Activated T-helper 17 cell treated with anti-CD3 and anti-CD28 coated beads, Interleukin-2, amount 50 U/mL, for 72 hours (primary cell): ENCODE measurements at regions not wholly inside any gene's neighbourhood (a gene's known extent, or its start where the extent isn't known, plus 50 kb on each side); places are given as distances from the start of the nearest gene placed in this dataset.
"Not testable (repeated sequence)": the region's sequence is repeated elsewhere in the genome, so short reads cannot be mapped to it uniquely, and the experiment has no call there.

Experiments
- ATAC-seq: fragments of 150-1000 bp; cut with Tn5 transposase; replicated peaks from 2 replicates; pipeline ENCODE4 v1.10.0; 2021; ENCODE audit warnings: mild to moderate bottlenecking, moderate library complexity
- H3K27ac Mint-ChIP-seq: one replicate; pipeline ENCODE4 v1.8.0; 2022; ENCODE audit warnings: mixed read lengths
- H3K27me3 Mint-ChIP-seq: one replicate; pipeline ENCODE4 v1.8.0; 2022; ENCODE audit warnings: mixed read lengths
- H3K36me3 Mint-ChIP-seq: one replicate; pipeline ENCODE4 v1.8.0; 2022; ENCODE audit warnings: low read depth, mild to moderate bottlenecking, mixed read lengths
- H3K4me1 Mint-ChIP-seq: one replicate; pipeline ENCODE4 v1.8.0; 2022; ENCODE audit warnings: mixed read lengths
- H3K4me3 Mint-ChIP-seq: one replicate; pipeline ENCODE4 v1.8.0; 2022; ENCODE audit warnings: mild to moderate bottlenecking, mixed read lengths
- H3K9me3 Mint-ChIP-seq: one replicate; pipeline ENCODE4 v1.8.0; 2022; ENCODE audit warnings: mixed read lengths

DNA sequence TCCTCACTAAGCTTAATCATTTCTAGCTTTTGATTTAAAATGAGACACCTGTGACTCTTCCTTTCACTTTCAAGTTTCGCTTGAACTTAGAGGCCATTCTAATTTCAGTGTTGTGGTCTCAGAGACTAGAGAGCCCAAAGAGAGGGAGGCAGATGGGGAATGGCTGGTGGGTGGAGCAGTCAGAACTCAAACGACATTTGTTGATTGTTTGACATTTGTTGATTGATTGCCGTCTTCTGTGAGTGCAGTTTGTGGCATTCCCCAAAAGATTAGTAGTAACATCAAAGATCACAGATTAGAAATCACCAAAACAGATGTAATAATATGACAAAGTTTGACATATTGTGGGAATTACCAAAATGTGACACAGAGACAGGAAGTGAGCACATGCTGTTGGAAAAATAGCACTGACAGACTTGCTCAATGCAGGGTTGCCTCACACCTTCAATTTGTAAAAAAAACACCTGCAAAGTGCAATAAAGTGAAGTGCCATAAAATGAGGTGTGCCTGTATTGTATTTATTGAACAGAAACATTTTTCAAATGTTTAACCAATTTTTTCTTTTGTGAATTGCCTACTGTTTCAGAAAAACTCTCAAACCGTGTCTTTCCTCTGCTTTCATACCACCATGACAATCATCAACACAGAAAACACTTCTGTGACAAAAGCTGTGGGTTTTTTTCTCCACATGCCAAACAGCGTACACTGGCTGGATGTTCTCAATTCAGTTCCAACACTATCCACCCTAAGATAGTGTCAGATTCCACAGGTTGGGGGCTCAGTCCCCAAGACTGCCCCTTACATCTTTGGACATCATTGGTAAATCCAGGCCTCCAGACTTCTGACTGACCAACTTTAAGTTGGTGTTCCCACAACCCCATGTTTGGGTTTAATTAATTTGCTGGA, 376.3 kb upstream of the RGS6 start:
- ATAC-seq: peak; percentile 86
- Mint-ChIP-seq H3K36me3 (no peaks in the 10 kb centered on the region), H3K27ac (peak overlapping the region; percentile 95), H3K27me3 (no peaks in the 10 kb centered on the region), H3K4me1 (peaks cover 41% of the 10 kb centered on the region), H3K9me3 (no peaks in the 10 kb centered on the region), H3K4me3 (peak overlapping the region; percentile 54)

DNA sequence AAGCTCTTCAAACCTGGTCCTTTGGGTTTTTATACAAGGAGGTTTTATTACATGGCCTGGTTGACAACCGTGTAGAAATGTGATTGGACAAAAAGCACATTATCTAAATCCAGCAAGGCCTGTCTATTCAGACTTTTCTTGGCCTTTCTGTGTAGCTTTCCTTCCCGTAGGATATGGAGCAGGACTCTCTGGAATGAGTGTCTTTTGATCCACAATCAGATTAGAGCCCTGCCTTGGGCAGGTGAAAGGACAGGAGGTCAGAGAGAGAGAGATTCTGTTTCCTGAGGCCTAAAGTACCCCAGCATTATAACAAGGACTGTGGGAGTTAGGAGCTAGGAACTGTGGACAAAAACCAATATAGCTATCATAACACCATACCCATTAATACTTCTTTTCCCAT, 375.5 kb upstream of the RGS6 start:
- Mint-ChIP-seq H3K27ac (peak overlapping the region; percentile 95), H3K9me3 (no peaks in the 10 kb centered on the region), H3K4me3 (peak overlapping the region; percentile 54), H3K4me1 (peaks cover 34% of the 10 kb centered on the region), H3K27me3 (no peaks in the 10 kb centered on the region), H3K36me3 (no peaks in the 10 kb centered on the region)
- ATAC-seq: no peak

DNA sequence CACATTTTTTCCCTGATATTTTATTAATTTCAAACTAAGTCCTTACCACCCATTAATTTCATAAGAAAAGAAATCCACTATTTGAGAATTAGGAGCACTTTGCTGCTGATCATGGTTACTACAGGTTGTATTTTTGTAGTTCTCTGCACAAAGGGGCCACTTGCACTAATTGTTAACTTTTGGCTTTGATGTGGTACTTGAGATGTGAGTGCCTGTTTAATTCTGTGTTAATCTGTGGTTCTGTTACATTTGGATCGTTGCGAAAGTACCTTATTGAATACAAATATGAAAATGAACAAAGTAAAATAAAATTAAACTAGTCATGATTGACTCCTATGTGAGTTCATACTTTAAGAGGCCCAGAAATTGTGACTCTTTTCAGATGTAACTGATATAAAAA, 374.9 kb upstream of the RGS6 start:
- Mint-ChIP-seq H3K36me3 (no peaks in the 10 kb centered on the region), H3K27ac (peak overlapping the region; percentile 95), H3K4me1 (peaks cover 32% of the 10 kb centered on the region), H3K4me3 (peak overlapping the region; percentile 54), H3K9me3 (no peaks in the 10 kb centered on the region), H3K27me3 (no peaks in the 10 kb centered on the region)
- ATAC-seq: no peak

DNA sequence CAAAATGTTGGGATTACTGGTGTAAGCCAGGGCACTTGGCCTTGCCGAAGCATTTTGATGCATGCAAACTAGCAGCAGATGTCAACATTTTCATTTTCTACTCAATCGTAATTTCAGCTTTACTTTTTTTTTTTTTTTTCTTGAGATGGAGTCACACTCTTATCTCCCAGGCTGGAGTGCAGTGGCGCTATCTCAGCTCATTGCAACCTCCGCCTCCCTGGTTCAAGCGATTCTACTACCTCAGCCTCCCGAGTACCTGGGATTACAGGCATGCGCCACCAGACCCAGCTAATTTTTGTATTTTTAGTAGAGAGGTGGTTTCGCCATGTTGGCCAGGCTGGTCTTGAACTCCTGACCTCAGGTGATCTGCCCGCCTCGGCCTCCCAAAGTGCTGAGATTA, 373.3 kb upstream of the RGS6 start:
- not testable (repeated sequence) for ATAC-seq, H3K27me3 Mint-ChIP-seq, H3K27ac Mint-ChIP-seq, H3K9me3 Mint-ChIP-seq, H3K4me3 Mint-ChIP-seq, H3K36me3 Mint-ChIP-seq
- peaks cover 26% of the 10 kb centered on the region for H3K4me1 Mint-ChIP-seq

DNA sequence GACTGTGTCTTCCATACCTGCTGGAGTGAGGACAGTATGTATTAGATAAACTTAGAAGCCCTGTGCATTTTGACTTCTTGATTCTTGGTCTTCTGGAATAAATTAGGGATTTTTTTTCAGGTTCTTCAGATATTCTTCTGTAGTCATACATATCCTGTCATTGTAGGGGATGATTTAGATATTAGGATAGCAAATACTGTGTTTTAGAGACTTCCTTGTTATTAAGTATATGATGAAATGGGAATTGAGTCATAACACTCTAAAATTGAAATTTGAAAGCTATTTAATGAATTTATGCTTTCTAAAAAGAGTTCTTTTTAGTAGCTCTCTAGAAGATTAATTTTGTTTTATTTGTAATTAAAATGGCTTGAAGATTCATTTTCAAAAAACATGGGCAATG, 371.5 kb upstream of the RGS6 start:
- Mint-ChIP-seq H3K4me3 (no peak overlapping the region), H3K36me3 (no peaks in the 10 kb centered on the region), H3K27me3 (no peaks in the 10 kb centered on the region), H3K4me1 (peaks cover 15% of the 10 kb centered on the region), H3K27ac (no peak overlapping the region), H3K9me3 (no peaks in the 10 kb centered on the region)
- no peak for ATAC-seq

DNA sequence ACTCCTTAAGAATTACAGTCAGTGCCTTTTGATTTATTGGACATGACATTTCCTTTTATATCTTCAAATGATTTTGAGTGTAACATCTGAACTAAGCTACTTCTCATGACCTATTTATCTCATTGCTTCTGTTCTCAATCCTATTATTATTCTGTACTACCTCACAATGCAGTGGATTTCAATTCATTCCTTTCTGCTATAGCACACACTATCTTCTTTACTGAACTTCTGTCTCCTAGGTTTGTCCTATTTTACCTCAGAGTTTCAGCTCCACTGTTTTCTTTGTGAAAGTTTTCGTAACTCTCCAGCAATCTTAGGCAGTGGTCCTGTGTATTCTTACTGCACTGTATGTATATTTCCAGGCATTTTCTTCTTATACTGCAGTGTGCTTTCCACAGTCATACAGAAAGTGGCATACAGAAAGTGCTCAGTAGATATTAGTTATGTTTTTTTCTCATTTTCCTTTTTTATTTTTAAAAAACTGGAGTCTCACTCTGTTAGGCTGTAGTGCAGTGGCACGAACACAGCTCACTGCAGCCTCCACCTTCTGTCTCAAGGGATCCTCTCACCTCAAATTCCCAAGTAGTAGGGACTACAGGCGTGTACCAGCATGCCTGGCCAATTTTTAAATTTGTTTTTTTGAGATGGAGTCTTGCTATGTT, 368.6 kb upstream of the RGS6 start:
- no peaks in the 10 kb centered on the region for H3K9me3 Mint-ChIP-seq
- H3K27me3 Mint-ChIP-seq: no peaks in the 10 kb centered on the region
- no peak overlapping the region for H3K4me3 Mint-ChIP-seq
- H3K4me1 Mint-ChIP-seq: peaks cover 5% of the 10 kb centered on the region
- H3K36me3 Mint-ChIP-seq: no peaks in the 10 kb centered on the region
- no peak overlapping the region for H3K27ac Mint-ChIP-seq
- ATAC-seq: no peak

DNA sequence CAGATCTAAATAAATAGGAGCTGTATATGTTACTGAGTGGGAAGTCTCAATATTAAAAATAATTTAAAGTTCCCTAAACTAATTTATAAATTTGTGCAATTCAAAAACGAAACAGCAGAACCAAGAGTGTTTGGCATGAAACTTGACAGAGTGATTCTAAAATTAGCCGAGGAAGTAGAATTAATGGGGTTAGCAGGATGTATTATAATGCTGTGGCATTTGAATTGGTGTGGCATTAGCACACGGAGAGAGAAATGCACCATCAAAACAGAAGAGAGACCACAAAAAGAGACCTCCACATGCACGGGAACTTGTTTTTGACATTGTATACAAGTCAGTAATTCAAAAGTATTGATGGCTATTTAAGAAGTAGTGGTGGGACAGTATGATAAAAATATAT, 366.0 kb upstream of the RGS6 start:
- no peak for ATAC-seq
- H3K27me3 Mint-ChIP-seq: no peaks in the 10 kb centered on the region
- H3K9me3 Mint-ChIP-seq: no peaks in the 10 kb centered on the region
- H3K36me3 Mint-ChIP-seq: no peaks in the 10 kb centered on the region
- H3K4me1 Mint-ChIP-seq: peaks cover 8% of the 10 kb centered on the region
- no peak overlapping the region for H3K4me3 Mint-ChIP-seq
- H3K27ac Mint-ChIP-seq: no peak overlapping the region

DNA sequence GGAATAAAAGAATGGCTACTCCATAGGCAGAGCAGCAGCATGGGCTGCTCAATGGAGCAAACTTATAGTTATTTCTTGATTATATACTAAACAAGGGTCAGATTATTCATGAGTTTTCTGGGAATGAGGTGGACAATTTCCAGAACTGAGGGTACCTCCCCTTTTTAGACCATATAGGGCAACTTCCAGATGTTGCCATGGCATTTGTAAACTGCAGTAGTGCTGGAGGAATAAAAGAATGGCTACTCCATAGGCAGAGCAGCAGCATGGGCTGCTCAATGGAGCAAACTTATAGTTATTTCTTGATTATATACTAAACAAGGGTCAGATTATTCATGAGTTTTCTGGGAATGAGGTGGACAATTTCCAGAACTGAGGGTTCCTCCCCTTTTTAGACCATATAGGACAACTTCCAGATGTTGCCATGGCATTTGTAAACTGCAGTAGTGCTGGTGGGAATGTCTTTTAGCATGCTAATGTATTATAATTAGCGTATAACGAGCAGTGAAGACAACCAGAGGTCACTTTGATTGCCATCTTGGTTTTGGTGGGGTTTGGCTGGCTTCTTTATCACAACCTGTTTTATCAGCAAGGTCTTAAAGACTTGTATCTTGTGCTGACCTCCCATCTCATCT, 364.6 kb upstream of the RGS6 start:
- H3K9me3 Mint-ChIP-seq, H3K27ac Mint-ChIP-seq, H3K4me1 Mint-ChIP-seq, H3K36me3 Mint-ChIP-seq, H3K27me3 Mint-ChIP-seq, H3K4me3 Mint-ChIP-seq, ATAC-seq: not testable (repeated sequence)

DNA sequence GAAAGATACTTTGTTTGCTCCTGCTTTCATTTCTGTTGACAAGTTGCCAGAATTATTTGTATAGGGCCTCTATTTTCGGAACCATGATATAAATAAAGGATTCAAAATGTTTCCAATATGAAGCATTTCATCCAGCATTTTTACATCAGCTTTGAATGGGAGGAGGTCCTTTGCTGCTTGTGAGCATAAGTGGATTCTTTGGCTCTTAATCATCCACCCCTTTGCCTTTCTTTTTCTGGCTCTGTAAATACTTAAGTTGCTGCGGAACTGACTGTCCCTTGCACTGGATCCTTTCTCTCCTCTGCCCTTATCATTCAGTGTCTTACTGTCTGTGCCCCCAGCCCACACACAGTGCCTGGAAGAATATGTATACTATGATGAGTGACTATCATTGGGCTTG, 357.3 kb upstream of the RGS6 start:
- ATAC-seq: no peak
- H3K27me3 Mint-ChIP-seq: no peaks in the 10 kb centered on the region
- H3K4me1 Mint-ChIP-seq: peaks cover 13% of the 10 kb centered on the region
- no peaks in the 10 kb centered on the region for H3K36me3 Mint-ChIP-seq
- H3K9me3 Mint-ChIP-seq: no peaks in the 10 kb centered on the region
- no peak overlapping the region for H3K27ac Mint-ChIP-seq
- H3K4me3 Mint-ChIP-seq: no peak overlapping the region

DNA sequence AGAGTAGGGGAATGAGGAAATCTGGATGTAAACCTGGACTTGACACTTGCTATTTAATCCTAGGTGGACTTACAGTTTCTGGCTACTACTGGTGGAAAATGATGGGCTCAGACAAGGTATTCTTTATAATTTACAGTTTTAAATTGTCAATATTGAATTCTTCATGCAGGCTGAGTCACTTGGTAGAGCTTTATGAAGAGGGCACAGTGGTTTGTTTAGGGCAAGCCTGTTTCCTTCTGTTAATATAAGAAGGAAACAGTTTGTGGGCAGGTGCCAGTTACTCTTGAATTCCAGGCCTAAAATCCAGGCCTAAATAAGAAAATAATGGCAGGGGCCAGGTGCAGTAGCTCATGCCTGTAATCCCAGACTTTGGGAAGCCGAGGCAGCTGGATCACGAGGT, 355.8 kb upstream of the RGS6 start:
- ATAC-seq: no peak
- H3K4me3 Mint-ChIP-seq: no peak overlapping the region

DNA sequence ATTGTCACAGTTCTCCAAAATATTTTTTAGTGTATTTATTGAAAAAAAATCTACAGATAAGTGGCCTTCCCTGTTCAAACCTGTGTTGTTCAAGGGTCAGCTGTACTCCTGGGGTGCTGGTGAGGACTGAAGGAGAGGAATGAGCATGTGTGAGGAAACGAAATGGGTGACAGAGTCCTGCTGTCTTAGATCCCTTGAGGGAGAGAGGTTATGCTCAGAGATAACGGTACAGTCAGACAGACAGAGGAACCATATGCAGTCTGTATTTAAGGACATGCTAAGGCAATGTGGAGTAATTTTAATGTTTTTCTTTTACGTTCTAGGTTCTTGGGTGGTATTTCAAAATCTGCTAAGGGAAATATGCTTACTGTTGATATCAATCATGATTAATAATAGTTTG, 352.9 kb upstream of the RGS6 start:
- Mint-ChIP-seq H3K27ac (no peak overlapping the region), H3K36me3 (no peaks in the 10 kb centered on the region), H3K4me3 (no peak overlapping the region), H3K27me3 (no peaks in the 10 kb centered on the region), H3K4me1 (peaks cover under 1% of the 10 kb centered on the region), H3K9me3 (no peaks in the 10 kb centered on the region)
- ATAC-seq: no peak

More for the DNA sequence above, 355.8 kb upstream of the RGS6 start:
- H3K27ac Mint-ChIP-seq: no peak overlapping the region
- H3K27me3 Mint-ChIP-seq: no peaks in the 10 kb centered on the region
- H3K4me1 Mint-ChIP-seq: peaks cover 13% of the 10 kb centered on the region
- no peaks in the 10 kb centered on the region for H3K9me3 Mint-ChIP-seq
- H3K36me3 Mint-ChIP-seq: no peaks in the 10 kb centered on the region

DNA sequence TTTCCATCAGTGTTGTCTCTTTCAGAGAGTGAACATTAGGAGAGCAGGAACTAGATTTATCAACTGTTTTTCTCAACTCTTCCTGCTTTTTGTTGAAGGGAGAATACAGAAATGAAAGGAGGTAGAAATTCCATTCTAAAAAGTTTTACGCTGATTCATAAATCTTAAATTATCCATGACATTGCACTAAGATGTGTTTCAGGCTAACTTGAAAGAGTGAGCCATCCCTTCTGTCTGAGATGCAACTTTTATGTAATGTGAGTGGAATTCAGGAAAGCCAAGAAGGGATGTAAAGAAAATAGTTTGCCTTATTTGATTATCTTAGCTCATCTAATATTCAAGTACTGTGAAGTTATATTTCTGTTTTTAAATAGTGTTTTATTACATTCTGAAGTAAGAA, 349.5 kb upstream of the RGS6 start:
- Mint-ChIP-seq H3K9me3 (no peaks in the 10 kb centered on the region), H3K27me3 (no peaks in the 10 kb centered on the region), H3K36me3 (peaks cover 3% of the 10 kb centered on the region), H3K4me3 (no peak overlapping the region), H3K4me1 (no peaks in the 10 kb centered on the region), H3K27ac (no peak overlapping the region)
- no peak for ATAC-seq

DNA sequence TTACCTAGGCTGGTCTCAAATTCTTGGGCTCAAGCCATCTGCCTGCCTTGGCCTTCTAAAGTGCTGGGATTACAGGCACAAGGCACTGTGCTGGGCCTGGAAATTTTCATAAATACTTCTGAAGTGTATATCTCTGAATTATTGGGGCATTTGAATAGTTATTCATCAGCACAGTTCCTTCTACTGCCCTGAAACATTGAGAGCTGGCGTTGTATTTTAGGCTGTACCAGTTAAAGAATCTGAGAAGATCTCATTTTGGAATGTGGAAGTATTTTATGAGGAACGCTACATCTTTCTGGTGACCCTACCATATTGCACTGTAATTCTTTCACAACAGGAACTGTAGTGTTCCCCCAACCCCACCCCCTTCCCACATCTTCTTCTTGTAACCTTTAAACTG, 349.0 kb upstream of the RGS6 start:
- Mint-ChIP-seq H3K4me1 (no peaks in the 10 kb centered on the region), H3K27me3 (no peaks in the 10 kb centered on the region), H3K27ac (no peak overlapping the region), H3K36me3 (peaks cover 8% of the 10 kb centered on the region), H3K9me3 (no peaks in the 10 kb centered on the region), H3K4me3 (no peak overlapping the region)
- no peak for ATAC-seq

DNA sequence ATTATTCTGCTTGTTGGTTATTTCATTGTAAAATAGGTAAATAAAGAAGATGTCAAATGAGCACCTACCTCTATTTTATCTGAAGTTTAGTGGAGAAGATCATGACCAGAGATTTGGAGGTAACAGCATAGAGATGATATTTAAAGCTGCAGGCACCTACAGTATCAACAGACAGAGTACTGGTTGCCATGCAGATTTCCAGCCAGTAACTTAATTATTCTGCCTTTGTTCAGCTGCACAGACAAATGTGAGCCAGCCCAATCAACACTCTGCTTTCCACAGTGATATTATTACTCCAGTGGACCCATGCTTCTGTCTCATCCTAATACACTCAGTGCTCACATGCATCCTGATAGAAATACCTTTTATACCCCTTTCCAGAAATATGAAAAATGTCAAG, 348.5 kb upstream of the RGS6 start:
- H3K36me3 Mint-ChIP-seq: peaks cover 13% of the 10 kb centered on the region
- no peak overlapping the region for H3K4me3 Mint-ChIP-seq
- H3K4me1 Mint-ChIP-seq: no peaks in the 10 kb centered on the region
- no peaks in the 10 kb centered on the region for H3K9me3 Mint-ChIP-seq
- H3K27ac Mint-ChIP-seq: no peak overlapping the region
- no peak for ATAC-seq
- H3K27me3 Mint-ChIP-seq: no peaks in the 10 kb centered on the region

DNA sequence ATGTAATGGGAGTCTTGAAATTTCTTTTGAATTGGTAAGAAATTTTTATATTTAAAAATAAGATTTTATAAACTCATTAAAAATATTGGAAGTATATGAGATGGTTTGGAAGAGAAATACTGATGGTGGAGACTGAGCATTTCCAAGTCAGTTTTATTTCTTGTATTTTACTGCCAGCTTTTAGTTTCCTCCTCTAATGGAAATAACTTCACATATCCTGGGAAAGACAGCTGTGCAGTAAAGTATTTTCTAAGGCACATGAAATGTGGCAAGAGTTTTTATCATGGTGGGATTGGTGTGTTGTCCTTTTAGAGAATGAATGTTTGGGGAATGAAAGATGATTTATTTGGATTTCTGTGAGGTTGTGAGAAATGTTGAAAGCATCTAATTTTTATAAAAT, 346.9 kb upstream of the RGS6 start:
- no peaks in the 10 kb centered on the region for H3K27me3 Mint-ChIP-seq
- H3K36me3 Mint-ChIP-seq: peaks cover 13% of the 10 kb centered on the region
- H3K4me1 Mint-ChIP-seq: no peaks in the 10 kb centered on the region
- no peak overlapping the region for H3K27ac Mint-ChIP-seq
- no peaks in the 10 kb centered on the region for H3K9me3 Mint-ChIP-seq
- no peak for ATAC-seq
- H3K4me3 Mint-ChIP-seq: no peak overlapping the region
